ENCODE measurements at regions not wholly inside any gene's neighbourhood (a gene's known extent, or its start where the extent isn't known, plus 50 kb on each side); places are given as distances from the start of the nearest gene placed in this dataset.
"Not testable (repeated sequence)": the region's sequence is repeated elsewhere in the genome, so short reads cannot be mapped to it uniquely, and the experiment has no call there.

GRCh38 chr11:71150859-71151258, 101.5 kb downstream of the SHANK2 start:
- DNase-seq = no peak

- DNase-seq = no peak
These were observed 103.7 kb downstream of the SHANK2 start for GRCh38 chr11:71148716-71149115.

- DNase-seq = no peak
These were observed 105.0 kb downstream of the SHANK2 start for GRCh38 chr11:71147331-71147730.

GRCh38 chr11:71146846-71147245, 105.5 kb downstream of the SHANK2 start:
- no peak for DNase-seq

- no peak for DNase-seq
These were observed 106.2 kb downstream of the SHANK2 start for GRCh38 chr11:71145988-71146824.

GRCh38 chr11:71145368-71145767, 107.0 kb downstream of the SHANK2 start:
- DNase-seq = no peak

GRCh38 chr11:71144736-71145135, 107.6 kb downstream of the SHANK2 start:
- no peak for DNase-seq

GRCh38 chr11:71144010-71144409, 108.4 kb downstream of the SHANK2 start:
- DNase-seq = no peak

- DNase-seq = no peak
These were observed 112.0 kb downstream of the SHANK2 start for GRCh38 chr11:71140206-71140919.

- no peak for DNase-seq
These were observed 112.7 kb downstream of the SHANK2 start for GRCh38 chr11:71139516-71140205.

GRCh38 chr11:71138737-71139425, 113.5 kb downstream of the SHANK2 start:
- no peak for DNase-seq

- no peak for DNase-seq
These were observed 115.0 kb downstream of the SHANK2 start for GRCh38 chr11:71137376-71137775.

GRCh38 chr11:71136095-71136845, 116.1 kb downstream of the SHANK2 start:
- no peak for DNase-seq

- no peak for DNase-seq
These were observed 117.3 kb downstream of the SHANK2 start for GRCh38 chr11:71135112-71135511.

GRCh38 chr11:71133946-71134345, 118.4 kb downstream of the SHANK2 start:
- no peak for DNase-seq

- no peak for DNase-seq
These were observed 120.5 kb downstream of the SHANK2 start for GRCh38 chr11:71131861-71132260.

GRCh38 chr11:71130106-71130505, 122.3 kb downstream of the SHANK2 start:
- DNase-seq = no peak

GRCh38 chr11:71129624-71130023, 122.8 kb downstream of the SHANK2 start:
- no peak for DNase-seq

GRCh38 chr11:71127806-71128205, 124.6 kb downstream of the SHANK2 start:
- DNase-seq = no peak

GRCh38 chr11:71126401-71126800, 126.0 kb downstream of the SHANK2 start:
- DNase-seq = not testable (repeated sequence)

GRCh38 chr11:71125150-71125549, 127.2 kb downstream of the SHANK2 start:
- no peak for DNase-seq

- no peak for DNase-seq
These were observed 128.2 kb downstream of the SHANK2 start for GRCh38 chr11:71124127-71124526.
